ENCODE measurements at regions not wholly inside any gene's neighbourhood (a gene's known extent, or its start where the extent isn't known, plus 50 kb on each side); places are given as distances from the start of the nearest gene placed in this dataset.

GRCh38 chr14:98984719-98985041 lies 287.3 kb downstream of the BCL11B start:
- H3K9me3 ChIP-seq, result no peaks in the 10 kb centered on the region
- no peak for DNase-seq
- H3K4me1 ChIP-seq, result no peaks in the 10 kb centered on the region
- no peaks in the 10 kb centered on the region for H3K36me3 Mint-ChIP-seq (ENCODE audit: insufficient read depth, unreplicated experiment)
- no peak overlapping the region for H3K4me3 ChIP-seq (ENCODE audit: low read depth, low read length)
- H3K4me1 Mint-ChIP-seq (ENCODE audit: low read depth, unreplicated experiment), result no peaks in the 10 kb centered on the region
- intact Hi-C loops (cut with micrococcal nuclease; ENCODE audit: unreplicated experiment), result no loop called here
- TF ChIP-seq CTCF (IDR thresholded peaks at IDR 0.05; ENCODE audit: insufficient read depth in 1 of 2, low read depth in 1 of 2, low read length in 1 of 2, severe bottlenecking in 1 of 2, unreplicated experiment in 1 of 2), result no peak
- no peaks in the 10 kb centered on the region for H3K9me3 Mint-ChIP-seq (ENCODE audit: unreplicated experiment)
- ChIA-PET CTCF (no interaction called here), POLR2A (no interaction called here)
- BruUV-seq (replicated peaks), result no TSS peak
- H3K36me3 ChIP-seq (ENCODE audit: control insufficient read depth, insufficient read depth, low read length), result no peaks in the 10 kb centered on the region
- H3K27me3 ChIP-seq (replicated peaks; ENCODE audit: control insufficient read depth, insufficient read depth, low read length), result no peaks in the 10 kb centered on the region; the same call in 1 of the 2 replicates
- no peak overlapping the region for H3K4me3 Mint-ChIP-seq (ENCODE audit: unreplicated experiment)
- H3K27me3 Mint-ChIP-seq (ENCODE audit: insufficient read depth, unreplicated experiment), result peaks cover 19% of the 10 kb centered on the region
- no peak overlapping the region for H3K27ac Mint-ChIP-seq (ENCODE audit: unreplicated experiment)

- intact Hi-C loops (cut with micrococcal nuclease; ENCODE audit: unreplicated experiment), result no loop called here
- Mint-ChIP-seq H3K36me3 (ENCODE audit: insufficient read depth, unreplicated experiment) (no peaks in the 10 kb centered on the region), H3K27ac (ENCODE audit: unreplicated experiment) (no peak overlapping the region), H3K27me3 (ENCODE audit: insufficient read depth, unreplicated experiment) (peaks cover 19% of the 10 kb centered on the region), H3K9me3 (ENCODE audit: unreplicated experiment) (no peaks in the 10 kb centered on the region), H3K4me3 (ENCODE audit: unreplicated experiment) (no peak overlapping the region), H3K4me1 (ENCODE audit: low read depth, unreplicated experiment) (no peaks in the 10 kb centered on the region)
- no peak overlapping the region for H3K4me3 ChIP-seq (ENCODE audit: low read depth, low read length)
- H3K27me3 ChIP-seq (replicated peaks; ENCODE audit: control insufficient read depth, insufficient read depth, low read length), result no peaks in the 10 kb centered on the region
- no peaks in the 10 kb centered on the region for H3K4me1 ChIP-seq
- no peak for DNase-seq
- no peaks in the 10 kb centered on the region for H3K36me3 ChIP-seq (ENCODE audit: control insufficient read depth, insufficient read depth, low read length)
- H3K9me3 ChIP-seq, result no peaks in the 10 kb centered on the region
- CTCF ChIA-PET, result no interaction called here
- POLR2A ChIA-PET, result no interaction called here
- no TSS peak for BruUV-seq (replicated peaks)
- no peak for TF ChIP-seq CTCF (IDR thresholded peaks at IDR 0.05; ENCODE audit: insufficient read depth in 1 of 2, low read depth in 1 of 2, low read length in 1 of 2, severe bottlenecking in 1 of 2, unreplicated experiment in 1 of 2)
Observed at GRCh38 chr14:98993818-98994217, 278.2 kb downstream of the BCL11B start.

GRCh38 chr14:98994561-98994960 lies 277.4 kb downstream of the BCL11B start:
- H3K36me3 ChIP-seq (ENCODE audit: control insufficient read depth, insufficient read depth, low read length), result no peaks in the 10 kb centered on the region
- no peaks in the 10 kb centered on the region for H3K4me1 ChIP-seq
- no peaks in the 10 kb centered on the region for H3K27me3 ChIP-seq (replicated peaks; ENCODE audit: control insufficient read depth, insufficient read depth, low read length)
- no peaks in the 10 kb centered on the region for H3K9me3 ChIP-seq
- H3K4me3 ChIP-seq (ENCODE audit: low read depth, low read length), result no peak overlapping the region
- no peak for TF ChIP-seq CTCF (IDR thresholded peaks at IDR 0.05; ENCODE audit: insufficient read depth in 1 of 2, low read depth in 1 of 2, low read length in 1 of 2, severe bottlenecking in 1 of 2, unreplicated experiment in 1 of 2)
- H3K9me3 Mint-ChIP-seq (ENCODE audit: unreplicated experiment), result no peaks in the 10 kb centered on the region
- no peak overlapping the region for H3K4me3 Mint-ChIP-seq (ENCODE audit: unreplicated experiment)
- no TSS peak for BruUV-seq (replicated peaks)
- peaks cover 17% of the 10 kb centered on the region for H3K27me3 Mint-ChIP-seq (ENCODE audit: insufficient read depth, unreplicated experiment)
- POLR2A ChIA-PET, result no interaction called here
- DNase-seq, result no peak
- no peaks in the 10 kb centered on the region for H3K36me3 Mint-ChIP-seq (ENCODE audit: insufficient read depth, unreplicated experiment)
- intact Hi-C loops (cut with micrococcal nuclease; ENCODE audit: unreplicated experiment), result no loop called here
- CTCF ChIA-PET, result no interaction called here
- no peaks in the 10 kb centered on the region for H3K4me1 Mint-ChIP-seq (ENCODE audit: low read depth, unreplicated experiment)
- no peak overlapping the region for H3K27ac Mint-ChIP-seq (ENCODE audit: unreplicated experiment)

Data from Caco-2 (cell line).